ENCODE measurements at regions not wholly inside any gene's neighbourhood (a gene's known extent, or its start where the extent isn't known, plus 50 kb on each side); places are given as distances from the start of the nearest gene placed in this dataset.
"Not testable (repeated sequence)": the region's sequence is repeated elsewhere in the genome, so short reads cannot be mapped to it uniquely, and the experiment has no call there.

DNA sequence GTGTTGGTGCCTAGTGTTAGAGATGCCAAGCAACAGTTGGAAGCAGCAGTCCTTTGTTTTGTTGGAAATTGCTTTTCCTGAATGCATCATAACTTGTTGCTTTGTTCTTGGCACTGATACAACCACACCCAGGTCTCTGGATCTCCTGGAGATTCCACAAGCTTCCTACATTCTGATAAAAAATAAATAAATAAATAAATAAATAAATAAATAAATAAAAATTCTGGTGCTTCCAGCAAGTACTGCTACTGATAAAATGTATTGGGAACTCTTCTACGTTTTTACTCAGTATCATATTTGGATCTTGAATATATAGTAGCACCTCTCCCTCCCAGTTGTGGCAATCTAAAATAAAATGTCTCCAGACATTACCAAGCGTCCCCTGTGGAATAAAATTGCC lies 62.7 kb upstream of the GRID2 start:
- TF ChIP-seq CTCF (IDR thresholded peaks at IDR 0.05) = no peak
- Mint-ChIP-seq H3K27ac (no peak overlapping the region), H3K9me3 (peaks cover 14% of the 10 kb centered on the region), H3K36me3 (ENCODE audit: low read depth) (peaks cover 12% of the 10 kb centered on the region), H3K4me1 (ENCODE audit: low read depth) (peaks cover 5% of the 10 kb centered on the region; the same call in 1 of the 2 replicates), H3K4me3 (no peak overlapping the region), H3K27me3 (ENCODE audit: insufficient read depth) (peaks cover 6% of the 10 kb centered on the region; the same call in 1 of the 2 replicates)
- no peak for DNase-seq

- no peak overlapping the region for H3K27ac Mint-ChIP-seq
- no peaks in the 10 kb centered on the region for H3K4me1 Mint-ChIP-seq (ENCODE audit: low read depth)
- H3K4me3 Mint-ChIP-seq = no peak overlapping the region
- H3K27me3 Mint-ChIP-seq (ENCODE audit: insufficient read depth) = no peaks in the 10 kb centered on the region
- TF ChIP-seq CTCF (IDR thresholded peaks at IDR 0.05) = no peak
- H3K9me3 Mint-ChIP-seq = peaks cover 4% of the 10 kb centered on the region; the same call in 1 of the 2 replicates
- H3K36me3 Mint-ChIP-seq (ENCODE audit: low read depth) = no peaks in the 10 kb centered on the region; the same call in 1 of the 2 replicates
- DNase-seq = no peak
Observed at GRCh38 chr4:92246384-92246783, 57.4 kb upstream of the GRID2 start.

DNA sequence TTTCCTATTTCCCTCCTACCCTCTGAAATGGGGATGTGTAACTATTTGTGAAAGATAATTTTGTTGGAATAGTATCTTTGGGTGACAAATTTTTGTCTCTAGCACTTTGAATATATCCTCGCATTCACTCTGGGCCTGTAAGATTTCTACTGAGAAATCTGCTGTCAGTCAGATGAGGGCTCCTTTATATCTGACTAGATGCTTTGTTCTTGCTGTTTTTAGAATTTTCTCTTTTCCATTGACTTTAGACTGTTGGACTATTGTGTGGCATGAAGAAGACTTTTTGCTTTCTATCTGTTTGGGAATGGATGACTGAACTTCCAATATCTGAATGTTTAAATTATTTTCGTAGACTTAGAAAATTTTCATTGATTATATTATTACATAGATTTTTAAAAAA lies 54.2 kb upstream of the GRID2 start:
- TF ChIP-seq CTCF (IDR thresholded peaks at IDR 0.05) = no peak
- H3K4me1 Mint-ChIP-seq (ENCODE audit: low read depth) = no peaks in the 10 kb centered on the region

GRCh38 chr4:92251711-92252110 lies 52.1 kb upstream of the GRID2 start:
- no peaks in the 10 kb centered on the region for H3K27me3 Mint-ChIP-seq (ENCODE audit: insufficient read depth)
- H3K9me3 Mint-ChIP-seq = peaks cover 17% of the 10 kb centered on the region
- no peak for TF ChIP-seq CTCF (IDR thresholded peaks at IDR 0.05)

More for the DNA sequence above, 54.2 kb upstream of the GRID2 start:
- Mint-ChIP-seq H3K36me3 (ENCODE audit: low read depth) (no peaks in the 10 kb centered on the region; the same call in 1 of the 2 replicates), H3K9me3 (peaks cover 9% of the 10 kb centered on the region; the same call in 1 of the 2 replicates), H3K27me3 (ENCODE audit: insufficient read depth) (no peaks in the 10 kb centered on the region), H3K4me3 (no peak overlapping the region), H3K27ac (no peak overlapping the region)
- no peak for DNase-seq

DNA sequence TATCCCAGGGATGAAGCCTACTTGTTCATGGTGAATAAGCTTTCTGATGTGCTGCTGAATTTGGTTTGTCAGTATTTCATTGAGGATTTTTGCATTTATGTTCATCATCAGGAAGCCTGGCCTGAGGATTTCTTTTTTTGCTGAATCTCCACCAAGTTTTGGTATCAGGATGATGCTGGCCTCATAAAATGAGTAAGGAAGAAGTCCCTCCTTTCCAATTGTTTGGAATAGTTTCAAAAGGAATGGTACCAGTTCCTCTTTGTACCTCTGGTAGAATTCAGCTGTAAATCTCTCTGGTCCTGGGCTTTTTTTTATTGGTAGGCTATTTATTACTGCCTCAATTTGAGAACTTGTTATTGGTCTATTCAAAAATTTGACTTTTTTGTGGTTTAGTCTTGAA lies 51.4 kb upstream of the GRID2 start:
- not testable (repeated sequence) for H3K36me3 Mint-ChIP-seq (ENCODE audit: low read depth); DNase-seq; H3K4me3 Mint-ChIP-seq; H3K4me1 Mint-ChIP-seq (ENCODE audit: low read depth); H3K27ac Mint-ChIP-seq; H3K27me3 Mint-ChIP-seq (ENCODE audit: insufficient read depth)
- peaks cover 21% of the 10 kb centered on the region for H3K9me3 Mint-ChIP-seq

More at GRCh38 chr4:92251711-92252110, 52.1 kb upstream of the GRID2 start:
- no peak overlapping the region for H3K4me3 Mint-ChIP-seq
- no peaks in the 10 kb centered on the region for H3K36me3 Mint-ChIP-seq (ENCODE audit: low read depth)
- H3K4me1 Mint-ChIP-seq (ENCODE audit: low read depth) = no peaks in the 10 kb centered on the region
- no peak overlapping the region for H3K27ac Mint-ChIP-seq
- no peak for DNase-seq

DNA sequence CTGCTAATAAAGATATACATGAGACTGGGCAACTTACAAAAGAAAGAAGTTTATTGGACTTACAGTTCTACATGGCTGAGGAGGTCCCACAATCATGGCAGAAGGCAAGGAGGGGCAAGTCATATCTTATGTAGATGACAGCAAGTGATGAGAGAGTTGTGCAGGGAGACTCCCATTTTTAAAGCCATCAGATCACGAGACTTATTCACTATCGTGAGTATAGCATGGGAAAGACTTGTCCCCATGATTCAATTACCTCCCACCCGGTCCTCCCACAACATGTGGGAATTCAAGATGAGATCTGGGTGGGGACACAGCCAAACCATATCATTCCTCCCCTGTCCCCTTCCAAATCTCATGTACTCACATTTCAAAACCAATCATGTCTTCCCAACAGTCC lies 50.9 kb upstream of the GRID2 start:
- Mint-ChIP-seq H3K4me3 (no peak overlapping the region), H3K27ac (no peak overlapping the region), H3K9me3 (peaks cover 25% of the 10 kb centered on the region), H3K36me3 (ENCODE audit: low read depth) (no peaks in the 10 kb centered on the region), H3K4me1 (ENCODE audit: low read depth) (no peaks in the 10 kb centered on the region), H3K27me3 (ENCODE audit: insufficient read depth) (no peaks in the 10 kb centered on the region)
- no peak for TF ChIP-seq CTCF (IDR thresholded peaks at IDR 0.05)
- no peak for DNase-seq

Data from HFFc6 (cell line).